GM18511 (cell line): ENCODE measurements at regions not wholly inside any gene's neighbourhood (a gene's known extent, or its start where the extent isn't known, plus 50 kb on each side); places are given as distances from the start of the nearest gene placed in this dataset.
"Not testable (repeated sequence)": the region's sequence is repeated elsewhere in the genome, so short reads cannot be mapped to it uniquely, and the experiment has no call there.

Source experiments
- ATAC-seq: cut with Tn5 transposase; IDR thresholded peaks from one replicate; pipeline ENCODE4 v1.9.1; 2021; ENCODE audit warnings: mild to moderate bottlenecking, moderate library complexity; ENCODE audit not compliant: unreplicated experiment

DNA sequence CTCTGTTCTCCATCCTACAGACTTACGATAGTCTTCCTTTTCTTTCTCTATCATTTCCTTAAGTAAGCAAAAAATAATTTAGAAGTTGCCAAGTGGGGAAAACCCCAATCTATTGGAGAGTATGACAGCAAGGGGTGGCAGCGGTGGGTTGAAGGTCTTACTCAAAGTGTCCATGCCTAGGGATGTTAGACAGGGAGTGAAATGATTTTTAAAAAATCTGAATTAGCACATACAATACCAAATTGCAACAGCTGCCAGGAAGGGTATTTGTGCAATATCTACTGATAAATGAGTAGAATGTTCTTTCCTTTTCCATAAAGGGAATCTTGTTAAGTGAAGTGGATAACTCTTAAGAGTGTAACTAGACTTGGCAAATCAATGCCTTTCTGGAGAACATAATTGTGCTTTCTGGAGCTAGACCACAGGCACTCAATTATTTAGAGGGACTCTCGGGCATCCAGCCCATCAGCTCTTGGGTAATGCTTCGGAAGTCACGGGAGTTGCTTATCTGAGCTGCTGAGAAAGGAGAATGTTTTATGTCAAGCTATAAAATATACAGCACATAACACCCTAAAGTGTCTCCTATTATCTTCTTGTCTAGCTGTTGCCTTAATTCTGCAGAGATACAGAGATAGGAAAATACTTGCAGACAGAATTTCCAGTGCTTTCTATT, 151.5 kb downstream of the KCNJ2 start:
- ATAC-seq = no peak

DNA sequence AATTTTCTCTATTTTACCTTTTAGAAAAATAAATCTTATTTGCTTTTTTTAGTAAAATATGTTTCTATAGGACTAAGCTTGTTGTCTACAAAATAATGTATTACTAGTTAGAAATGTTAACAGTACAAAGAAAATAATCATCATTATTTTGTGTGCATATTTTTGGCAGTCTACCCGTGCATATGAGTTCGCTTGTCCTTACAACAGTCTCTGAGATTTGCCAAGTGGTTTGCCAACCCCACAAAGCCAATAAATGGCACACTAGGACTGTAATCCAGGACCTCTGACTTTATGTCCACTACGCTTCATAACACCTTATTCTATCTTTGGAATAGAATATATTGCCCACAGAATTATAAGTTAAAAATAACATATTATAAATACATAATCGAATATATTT, 152.0 kb downstream of the KCNJ2 start:
- no peak for ATAC-seq

DNA sequence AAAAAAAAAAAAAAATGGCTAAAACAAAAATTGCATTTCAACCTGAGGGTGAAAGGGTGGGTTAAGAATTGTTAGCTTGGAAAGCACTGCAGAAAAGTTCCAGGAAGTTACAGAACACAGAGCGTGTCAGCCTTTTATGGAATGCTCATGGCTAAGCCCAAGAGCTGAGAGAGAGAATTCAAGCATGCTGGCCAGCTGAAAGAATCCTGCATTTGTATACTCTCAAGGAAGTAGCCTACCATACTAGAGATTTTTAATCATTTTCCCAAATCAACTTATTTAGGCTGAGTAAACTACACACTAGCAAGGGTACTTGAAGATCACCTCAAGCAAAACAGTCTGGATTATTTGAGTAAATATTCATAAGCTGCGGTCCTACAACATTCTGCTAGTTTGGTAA, 153.9 kb downstream of the KCNJ2 start:
- no peak for ATAC-seq

DNA sequence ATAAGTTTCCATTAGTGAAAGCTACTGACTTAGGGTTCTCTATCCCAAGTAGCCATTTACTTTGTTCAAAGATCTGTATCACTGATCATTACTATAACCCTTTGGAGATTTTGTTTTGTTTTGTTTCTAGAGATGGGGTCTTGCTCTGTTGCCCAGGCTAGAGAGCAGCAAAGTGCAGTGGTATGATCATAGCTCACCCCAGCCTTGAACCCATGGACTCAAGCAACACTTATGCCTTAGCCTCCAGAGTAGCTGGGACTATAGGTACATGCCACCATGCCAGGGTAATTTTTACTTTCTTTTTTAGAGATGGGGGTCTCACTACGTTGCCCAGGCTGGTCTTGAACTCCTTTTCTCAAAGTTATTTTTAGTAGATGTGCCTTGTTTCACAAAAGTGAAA, 154.7 kb downstream of the KCNJ2 start:
- ATAC-seq = no peak

DNA sequence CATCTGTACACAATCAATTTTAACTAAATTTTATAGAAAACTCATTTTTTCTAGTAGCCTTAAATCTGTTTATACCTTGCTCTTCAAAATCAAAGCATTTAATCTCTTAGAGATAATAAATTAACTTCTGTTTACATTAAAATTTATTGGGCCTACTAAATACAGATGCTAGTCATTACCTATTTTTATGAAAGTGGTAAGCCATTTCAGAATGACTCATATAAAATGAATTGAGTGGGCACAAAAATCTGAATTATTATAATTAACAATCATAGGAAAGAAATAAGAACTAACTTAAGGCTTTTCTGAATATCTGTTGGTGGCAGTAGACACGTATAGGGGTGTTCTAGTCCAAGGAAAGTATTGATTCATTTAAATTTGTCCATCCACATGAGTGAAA, 157.9 kb downstream of the KCNJ2 start:
- ATAC-seq = no peak

DNA sequence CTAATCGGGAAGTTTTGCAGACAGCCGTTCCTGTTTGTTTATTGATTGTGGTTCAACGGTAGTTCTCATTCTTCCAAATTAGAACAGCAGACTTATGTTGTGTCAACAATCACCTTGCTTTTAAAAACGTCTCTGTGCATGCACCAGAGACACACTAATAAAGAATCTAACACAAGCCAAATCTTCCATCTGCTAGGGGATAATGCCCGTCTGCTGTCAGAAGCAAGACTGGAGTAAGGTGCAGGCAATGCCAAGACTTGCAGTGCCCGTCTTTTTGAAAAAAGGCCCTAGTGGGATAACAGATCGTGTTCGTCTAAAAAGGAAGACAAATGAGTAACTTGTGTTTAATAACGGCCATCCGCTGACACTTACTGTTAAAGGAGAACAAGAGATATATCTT, 158.4 kb downstream of the KCNJ2 start:
- no peak for ATAC-seq

DNA sequence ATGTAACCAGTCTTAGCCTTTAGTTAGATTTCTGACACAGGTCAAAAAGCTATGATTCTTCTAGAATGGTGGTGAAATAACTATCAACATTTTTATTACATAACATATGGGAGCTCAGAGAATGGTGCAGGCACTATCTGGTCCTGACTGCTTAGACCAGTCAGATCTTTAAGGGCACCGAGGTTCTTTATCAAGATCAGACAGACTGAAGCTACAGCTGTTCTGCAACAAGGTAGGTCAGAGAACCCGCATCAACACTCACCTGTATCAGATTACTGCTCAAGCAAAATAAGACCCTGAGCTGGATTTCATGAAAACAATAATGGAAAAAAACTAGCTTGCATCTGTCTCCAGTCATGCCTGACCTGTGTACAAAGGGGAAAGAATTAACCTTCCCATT, 160.4 kb downstream of the KCNJ2 start:
- ATAC-seq = no peak

DNA sequence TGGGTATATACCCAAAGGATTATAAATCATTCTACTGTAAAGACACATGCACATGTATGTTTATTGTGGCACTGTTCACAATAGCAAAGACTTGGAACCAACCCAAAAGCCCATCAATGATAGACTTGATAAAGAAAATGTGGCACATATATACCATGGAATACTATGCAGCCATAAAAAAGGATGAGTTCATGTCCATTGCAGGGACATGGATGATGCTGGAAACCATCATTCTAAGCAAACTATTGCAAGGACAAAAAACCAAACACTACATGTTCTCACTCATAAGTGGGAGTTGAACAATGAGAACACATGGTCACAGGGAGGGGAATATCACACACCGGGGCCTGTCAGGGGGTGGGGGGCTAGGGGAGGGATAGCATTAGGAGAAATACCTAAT, 161.7 kb downstream of the KCNJ2 start:
- ATAC-seq = not testable (repeated sequence)

DNA sequence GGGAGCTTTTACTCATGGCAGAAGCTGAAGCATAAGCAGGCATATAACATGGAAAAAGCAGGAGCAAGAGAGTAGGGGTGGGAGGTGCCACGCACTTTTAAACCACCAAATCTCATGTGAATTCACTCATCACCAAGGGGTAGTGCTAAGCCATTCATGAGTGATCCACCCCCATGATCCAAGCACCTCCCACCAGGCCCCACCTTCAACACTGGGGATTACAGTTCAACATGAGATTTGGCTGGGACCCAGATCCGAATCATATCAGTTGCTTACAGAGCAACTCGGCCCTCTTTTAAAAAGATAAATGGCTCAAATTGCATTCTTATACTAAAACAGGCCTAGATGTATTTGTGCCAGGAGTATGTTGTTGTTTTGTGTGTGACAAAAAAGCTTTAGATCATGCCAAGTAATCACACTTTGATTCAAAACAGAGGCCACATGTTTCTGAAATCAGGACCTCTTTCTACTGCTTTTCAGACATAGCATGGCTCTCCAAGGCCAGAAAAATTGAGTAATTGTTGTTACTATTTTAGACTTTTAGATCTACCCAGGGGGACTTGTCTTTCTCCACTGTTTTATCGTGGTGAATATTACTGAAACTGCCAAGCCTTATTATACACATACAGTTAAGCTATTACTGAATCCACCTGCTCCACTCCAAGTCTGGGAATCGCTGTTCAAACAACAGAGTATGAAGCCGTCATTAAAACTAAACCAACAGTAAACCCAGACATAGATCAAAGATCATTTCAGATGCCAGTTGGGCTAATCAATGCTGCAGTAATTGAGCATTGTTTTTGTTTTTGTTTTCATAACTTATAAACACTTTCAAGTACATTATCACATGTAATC, 163.3 kb downstream of the KCNJ2 start:
- ATAC-seq = no peak

DNA sequence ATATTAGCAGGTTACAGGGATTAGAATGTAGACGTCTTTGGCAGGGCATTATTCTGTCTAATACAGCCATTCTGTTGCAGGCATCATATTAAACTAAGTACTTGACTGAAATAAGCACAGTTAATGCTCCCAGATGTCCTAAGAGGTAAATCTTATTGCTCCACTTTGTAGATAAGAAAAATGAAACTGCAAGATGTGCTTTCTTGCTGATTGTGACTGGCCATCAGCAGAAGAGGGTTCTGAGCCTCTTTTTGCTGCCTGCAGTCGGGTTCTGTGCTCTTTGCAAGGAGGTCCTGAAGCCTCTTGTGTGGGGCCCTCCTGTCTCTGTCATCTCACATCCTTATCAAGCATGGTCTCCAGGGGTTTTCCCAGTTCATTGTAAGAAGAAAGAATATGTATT, 167.1 kb downstream of the KCNJ2 start:
- no peak for ATAC-seq

DNA sequence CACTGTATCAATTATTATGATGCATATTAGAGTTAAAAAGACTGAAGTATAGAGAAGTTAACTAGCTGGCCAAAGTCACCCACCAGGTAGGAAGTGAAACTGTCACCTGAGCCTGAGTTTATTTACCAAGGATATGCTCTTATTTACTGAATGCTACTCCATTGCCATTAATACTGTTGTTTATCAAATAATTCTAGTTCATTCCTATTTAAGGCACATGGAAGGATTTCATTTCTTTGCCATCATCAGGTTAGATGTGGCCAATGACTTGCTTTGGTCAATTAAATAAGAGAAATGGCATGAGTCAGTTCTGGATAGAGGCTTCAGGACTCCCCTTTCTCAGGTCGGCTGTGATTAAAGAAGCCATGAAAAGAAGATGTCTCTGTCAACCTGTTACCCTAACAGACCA, 169.6 kb downstream of the KCNJ2 start:
- no peak for ATAC-seq

DNA sequence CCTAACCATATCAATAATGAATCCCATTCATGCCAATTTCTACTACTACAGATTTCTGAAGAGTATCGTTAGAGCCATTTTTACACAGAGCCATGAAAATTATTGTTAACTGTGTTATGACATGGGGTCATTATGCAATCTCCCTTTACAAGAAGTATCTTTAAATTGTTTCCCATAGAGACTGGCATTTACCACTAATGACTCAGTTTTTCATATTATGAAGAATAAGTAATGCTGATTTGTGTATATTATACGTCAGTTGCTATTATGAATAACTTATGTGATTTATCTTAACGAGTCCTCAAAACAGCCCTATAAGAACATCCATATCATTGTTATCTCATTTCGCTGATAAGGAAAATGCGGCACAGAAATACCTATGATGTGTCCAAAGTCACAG, 173.8 kb downstream of the KCNJ2 start:
- ATAC-seq = no peak

DNA sequence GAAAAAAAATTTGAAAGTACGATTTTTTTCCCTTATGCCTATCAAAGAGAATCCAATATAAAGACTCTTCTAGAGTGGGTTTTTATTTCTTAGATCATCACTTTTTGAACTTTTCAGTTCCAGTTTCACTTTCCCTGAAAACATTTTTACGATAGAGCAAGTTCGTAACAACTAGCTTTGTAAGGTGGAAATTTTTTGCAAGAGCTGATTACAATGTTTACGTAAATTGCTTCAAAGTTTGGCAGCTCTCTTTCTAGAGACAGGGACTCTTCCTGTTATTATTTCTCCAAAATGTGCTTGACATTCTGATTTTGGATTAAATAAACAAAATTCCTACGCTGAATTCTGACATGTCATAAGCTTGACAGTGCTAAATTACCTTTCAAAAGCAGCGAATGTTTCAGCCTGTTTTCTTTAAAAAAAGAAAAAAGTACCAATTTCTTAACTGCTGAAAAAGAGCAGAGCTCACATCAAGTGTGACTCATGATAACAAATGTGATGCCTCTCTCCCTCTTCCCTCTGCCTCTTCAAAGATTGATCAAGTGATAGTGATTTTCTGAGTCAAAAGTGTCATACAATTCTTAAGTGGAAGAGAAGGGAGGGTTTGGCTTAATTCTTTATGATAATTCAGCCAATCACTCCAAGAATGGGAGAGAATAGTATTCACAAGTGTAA, 175.2 kb downstream of the KCNJ2 start:
- ATAC-seq = no peak

DNA sequence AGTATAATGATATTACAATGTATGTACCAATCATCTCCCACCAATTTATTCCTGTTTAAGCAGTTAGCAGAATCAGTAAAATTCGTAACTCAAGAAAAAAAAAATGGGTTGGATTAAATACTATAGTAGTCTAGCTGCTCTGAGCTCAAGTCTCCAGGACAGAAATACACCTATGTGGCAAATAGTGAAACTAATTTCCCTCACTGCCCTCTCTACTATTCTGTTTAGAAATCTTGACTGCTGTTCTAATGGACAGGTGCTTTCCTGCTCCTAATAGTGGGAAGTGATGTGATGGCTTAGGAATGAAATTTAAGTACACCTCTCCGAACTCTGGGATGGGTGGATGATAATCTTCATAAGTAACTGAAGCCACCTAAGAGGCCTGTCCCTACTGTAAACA, 175.7 kb downstream of the KCNJ2 start:
- ATAC-seq = no peak

DNA sequence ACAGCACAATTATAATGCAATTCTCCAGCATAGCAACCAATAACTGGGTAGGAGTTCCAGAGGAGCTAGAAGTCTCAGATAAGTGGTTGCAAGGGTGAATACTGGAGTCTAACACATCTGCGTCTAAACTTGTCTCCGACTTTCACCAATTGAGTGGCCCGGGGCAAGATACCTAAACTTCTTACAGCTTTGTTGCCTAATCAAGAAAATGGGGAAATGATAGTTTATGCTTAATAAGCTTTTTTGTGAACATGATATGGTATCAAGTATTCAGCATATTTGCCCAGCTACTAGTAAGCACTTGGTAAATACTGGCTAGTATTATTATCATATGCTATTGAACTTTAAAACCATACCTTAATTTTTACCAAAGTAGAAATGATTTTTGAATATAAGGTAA, 183.5 kb downstream of the KCNJ2 start:
- ATAC-seq = no peak

DNA sequence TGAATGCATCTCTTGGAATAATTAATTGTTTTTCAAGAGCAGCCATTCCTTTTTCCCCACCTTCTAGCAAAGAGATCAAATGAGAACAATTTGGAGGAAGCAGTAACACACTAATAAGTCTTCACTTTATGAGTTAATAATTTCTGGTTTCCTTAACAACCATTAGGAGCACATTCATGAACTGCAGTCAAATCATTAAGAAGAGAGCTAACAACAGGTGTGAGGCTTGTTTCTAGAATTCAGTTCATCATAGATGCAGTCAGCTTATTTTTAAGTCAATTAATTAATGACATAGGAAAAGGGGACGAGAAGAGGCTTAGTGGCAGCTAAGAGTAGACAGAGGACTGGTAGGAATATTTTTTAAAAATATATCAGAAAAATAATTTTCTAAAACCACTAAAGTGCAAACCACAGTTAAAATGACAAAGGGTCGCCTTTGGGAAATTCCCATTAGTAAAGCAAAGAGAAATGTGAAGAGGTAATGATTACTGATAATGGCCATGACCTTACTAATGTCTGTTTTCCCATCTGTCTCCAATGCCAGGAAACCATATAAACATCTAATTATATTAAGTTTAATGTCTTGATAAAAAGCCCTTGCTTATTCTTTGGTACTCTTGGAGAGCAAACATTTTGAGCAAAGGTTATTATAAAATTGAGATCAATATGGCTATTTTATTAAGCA, 184.2 kb downstream of the KCNJ2 start:
- ATAC-seq = no peak

DNA sequence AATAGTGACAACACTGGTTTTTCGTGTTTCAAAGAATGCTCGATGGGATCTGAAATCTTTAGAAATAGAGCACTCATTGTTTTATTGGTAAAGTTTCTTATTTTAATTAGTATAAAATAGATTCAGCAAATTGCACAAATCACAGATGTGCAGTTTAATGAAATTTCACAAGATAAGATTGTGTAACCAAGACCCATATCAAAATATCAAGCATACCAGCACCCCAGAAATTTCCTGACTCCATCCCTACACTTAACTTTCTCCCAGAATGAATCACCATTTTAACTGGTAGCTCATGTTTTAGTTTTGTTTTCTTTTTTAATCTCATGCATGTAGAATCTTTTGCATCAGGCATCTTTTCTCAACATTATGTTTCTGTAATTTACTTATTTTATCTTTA, 185.9 kb downstream of the KCNJ2 start:
- no peak for ATAC-seq

DNA sequence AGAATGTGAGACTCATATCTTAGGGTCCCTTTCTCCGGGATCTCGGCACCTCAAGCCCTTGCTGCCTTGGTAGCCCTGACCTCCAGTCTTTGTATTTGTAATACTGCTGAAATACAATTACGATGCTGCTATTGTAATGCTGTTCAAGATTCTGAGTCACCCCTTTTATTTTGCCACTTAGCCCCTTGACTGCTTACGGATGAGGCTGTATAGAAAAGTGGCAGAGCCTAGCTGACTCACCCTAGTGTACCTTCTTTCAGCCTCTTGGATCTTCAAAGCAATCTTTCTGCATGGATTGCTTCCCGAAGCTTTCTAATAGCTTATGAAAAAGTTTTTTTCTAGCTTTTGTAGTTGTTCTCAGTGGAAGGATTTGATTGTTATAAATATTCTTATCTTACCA, 187.9 kb downstream of the KCNJ2 start:
- ATAC-seq = no peak

DNA sequence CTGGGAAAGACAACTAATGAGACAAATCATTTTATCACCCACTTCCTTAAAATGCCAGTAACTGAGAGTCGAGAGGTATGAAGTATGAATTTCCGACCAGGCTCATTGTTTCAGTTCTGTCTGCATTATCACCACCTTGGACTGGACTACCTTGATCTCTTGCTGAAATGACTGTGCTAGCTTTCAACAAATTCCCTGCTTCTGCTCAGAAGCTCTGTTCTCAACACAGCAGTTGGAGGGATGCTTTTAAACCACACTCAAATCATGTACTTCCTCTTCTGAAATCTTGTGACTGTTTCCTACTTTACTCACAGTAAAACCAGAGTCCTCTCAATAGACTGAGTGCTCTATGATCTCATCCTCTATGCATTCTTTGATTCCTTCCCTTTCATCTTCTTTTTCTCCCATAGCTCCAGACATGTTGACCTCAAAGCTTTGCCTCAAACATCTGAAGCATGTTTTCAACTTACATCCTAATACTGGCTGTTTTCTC, 195.8 kb downstream of the KCNJ2 start:
- no peak for ATAC-seq

DNA sequence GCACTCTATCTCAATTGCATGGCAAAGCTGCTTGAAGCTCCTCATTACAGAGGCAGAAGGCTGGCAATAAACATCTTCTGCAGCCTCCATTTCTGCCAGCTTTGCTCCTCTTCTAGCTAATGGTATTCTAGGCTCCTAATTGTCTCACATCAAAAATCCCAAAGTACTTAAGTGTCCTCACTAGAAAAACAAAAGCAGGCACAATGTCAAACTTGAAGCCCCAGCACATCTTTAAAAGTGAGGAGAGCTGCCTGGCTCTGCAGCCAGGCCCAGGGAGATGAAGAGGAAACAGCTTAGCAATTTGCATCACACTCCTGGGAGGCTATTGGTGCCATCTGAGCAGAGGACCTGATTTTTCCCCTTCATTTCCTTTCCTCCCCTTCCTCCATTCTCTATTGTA, 197.1 kb downstream of the KCNJ2 start:
- no peak for ATAC-seq

DNA sequence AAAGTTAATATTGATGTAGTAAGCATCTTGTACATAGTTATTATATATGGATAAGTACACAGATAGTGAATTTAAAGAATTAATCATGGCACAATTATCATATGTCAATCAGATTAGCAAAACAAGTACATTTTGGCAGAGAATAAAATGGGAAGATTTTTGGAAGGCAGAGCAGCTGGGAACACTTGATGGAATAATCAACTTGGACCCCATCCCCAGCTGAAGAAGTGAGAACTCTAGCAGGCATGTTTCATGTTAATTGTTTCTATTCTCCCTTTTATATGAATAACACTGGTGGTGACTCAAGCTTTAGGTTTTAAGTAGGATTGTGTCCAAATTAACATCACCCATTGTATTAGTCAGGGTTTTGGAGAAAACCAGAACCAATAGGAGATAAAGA, 198.7 kb downstream of the KCNJ2 start:
- ATAC-seq = no peak
